ENCODE measurements at regions not wholly inside any gene's neighbourhood (a gene's known extent, or its start where the extent isn't known, plus 50 kb on each side); places are given as distances from the start of the nearest gene placed in this dataset.

DNA sequence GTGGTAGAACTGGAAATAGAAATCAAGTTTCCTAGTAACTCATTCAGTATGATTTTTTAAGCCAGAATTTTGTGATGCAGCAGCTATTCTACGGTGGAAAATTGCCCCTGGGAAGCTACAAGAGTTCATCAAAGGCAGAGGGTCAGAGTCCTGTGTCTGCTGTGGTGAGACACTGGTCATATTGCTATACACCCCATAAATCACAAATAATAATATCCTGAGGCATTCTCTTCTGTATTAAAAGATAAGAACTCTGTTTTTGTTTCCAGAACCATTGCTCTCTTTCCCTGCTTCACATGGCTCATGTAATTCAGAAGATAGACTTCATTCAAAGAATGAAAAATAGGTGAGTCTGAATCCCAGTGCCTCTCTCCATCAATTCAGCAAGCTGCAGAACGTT is 188.8 kb upstream of the NOCT start:
- ChIA-PET POLR2A (ENCODE audit: unreplicated experiment) (no interaction called here), CTCF (no interaction called here)
- Histone ChIP-seq H4K8ac (ENCODE audit: low read depth in 2 of 2, low read length in 2 of 2) (no peak overlapping the region), H3K9me3 (ENCODE audit: control insufficient read depth, insufficient read depth, low read length) (no peaks in the 10 kb centered on the region), H4K5ac (ENCODE audit: low read depth, low read length) (no peak overlapping the region), H3K79me1 (ENCODE audit: low read depth in 1 of 2, low read length in 2 of 2) (no peaks in the 10 kb centered on the region), H2BK5ac (ENCODE audit: low read depth, low read length, poor library complexity, severe bottlenecking) (no peak overlapping the region), H3K23ac (ENCODE audit: low read depth, low read length) (no peak overlapping the region), H2AK9ac (replicated peaks; ENCODE audit: low read depth, low read length, poor library complexity) (no peak overlapping the region), H3K4me2 (ENCODE audit: low read depth, low read length) (no peak overlapping the region), H2AK5ac (ENCODE audit: low read depth, low read length) (no peak overlapping the region), H3K9ac (ENCODE audit: low read depth, low read length) (no peak overlapping the region), H4K91ac (ENCODE audit: insufficient read depth, low read depth, low read length) (no peak overlapping the region), H4K20me1 (ENCODE audit: insufficient read depth, low read length) (no peaks in the 10 kb centered on the region), H2BK120ac (ENCODE audit: low read depth, low read length) (no peak overlapping the region), H3K4me1 (ENCODE audit: control insufficient read depth, insufficient read depth, low read length) (no peaks in the 10 kb centered on the region), H2AFZ (replicated peaks; ENCODE audit: low read length, poor library complexity) (no peak overlapping the region), H2BK15ac (ENCODE audit: low read depth, low read length) (no peak overlapping the region), H3K4me3 (ENCODE audit: insufficient read depth, low read depth, low read length) (no peak overlapping the region), H3K27ac (ENCODE audit: insufficient read depth, low read length) (no peak overlapping the region), H3K4ac (ENCODE audit: low read depth, low read length) (no peak overlapping the region), H3K18ac (ENCODE audit: low read depth, low read length) (no peak overlapping the region), H3K14ac (replicated peaks; ENCODE audit: low read depth, low read length) (no peak overlapping the region), H3K27me3 (ENCODE audit: control insufficient read depth, insufficient read depth, low read length) (peaks cover 1% of the 10 kb centered on the region; the same call in 1 of the 2 replicates), H3K9me1 (ENCODE audit: insufficient read depth, low read length) (no peaks in the 10 kb centered on the region), H2BK20ac (ENCODE audit: low read depth, low read length) (no peak overlapping the region), H3K36me3 (ENCODE audit: control insufficient read depth, insufficient read depth, low read length) (no peaks in the 10 kb centered on the region), H3K56ac (ENCODE audit: extremely low read depth, insufficient read depth, low read length) (no peak overlapping the region)
- in situ Hi-C loops (cut with MboI; ENCODE audit: low sequenced_read_pairs) (no loop called here), intact Hi-C loops (cut with micrococcal nuclease) (no loop called here), dilution Hi-C loops (cut with HindIII; ENCODE audit: low sequenced_read_pairs, unreplicated experiment) (no loop called here)
- no peak for DNase-seq
- TF ChIP-seq RCOR1 (IDR thresholded peaks at IDR 0.05; ENCODE audit: insufficient replicate concordance, low read length): no peak
- TF ChIP-seq BHLHE40 (IDR thresholded peaks at IDR 0.05; ENCODE audit: low read depth, low read length): no peak
- TF ChIP-seq FOS (IDR thresholded peaks at IDR 0.05; ENCODE audit: low read depth, low read length): no peak
- no peak for TF ChIP-seq NFE2L2 (IDR thresholded peaks at IDR 0.05; ENCODE audit: low read depth, low read length)
- no peak for TF ChIP-seq RFX5 (IDR thresholded peaks at IDR 0.05; ENCODE audit: low read depth, low read length)
- TF ChIP-seq, protein P1, sequence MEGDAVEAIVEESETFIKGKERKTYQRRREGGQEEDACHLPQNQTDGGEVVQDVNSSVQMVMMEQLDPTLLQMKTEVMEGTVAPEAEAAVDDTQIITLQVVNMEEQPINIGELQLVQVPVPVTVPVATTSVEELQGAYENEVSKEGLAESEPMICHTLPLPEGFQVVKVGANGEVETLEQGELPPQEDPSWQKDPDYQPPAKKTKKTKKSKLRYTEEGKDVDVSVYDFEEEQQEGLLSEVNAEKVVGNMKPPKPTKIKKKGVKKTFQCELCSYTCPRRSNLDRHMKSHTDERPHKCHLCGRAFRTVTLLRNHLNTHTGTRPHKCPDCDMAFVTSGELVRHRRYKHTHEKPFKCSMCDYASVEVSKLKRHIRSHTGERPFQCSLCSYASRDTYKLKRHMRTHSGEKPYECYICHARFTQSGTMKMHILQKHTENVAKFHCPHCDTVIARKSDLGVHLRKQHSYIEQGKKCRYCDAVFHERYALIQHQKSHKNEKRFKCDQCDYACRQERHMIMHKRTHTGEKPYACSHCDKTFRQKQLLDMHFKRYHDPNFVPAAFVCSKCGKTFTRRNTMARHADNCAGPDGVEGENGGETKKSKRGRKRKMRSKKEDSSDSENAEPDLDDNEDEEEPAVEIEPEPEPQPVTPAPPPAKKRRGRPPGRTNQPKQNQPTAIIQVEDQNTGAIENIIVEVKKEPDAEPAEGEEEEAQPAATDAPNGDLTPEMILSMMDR (conservative IDR thresholded peaks at IDR 0.05; ENCODE audit: low read depth, low read length): no peak
- no peak for TF ChIP-seq MXI1 (IDR thresholded peaks at IDR 0.05; ENCODE audit: borderline replicate concordance, low read depth, low read length)
- TF ChIP-seq, protein P2, sequence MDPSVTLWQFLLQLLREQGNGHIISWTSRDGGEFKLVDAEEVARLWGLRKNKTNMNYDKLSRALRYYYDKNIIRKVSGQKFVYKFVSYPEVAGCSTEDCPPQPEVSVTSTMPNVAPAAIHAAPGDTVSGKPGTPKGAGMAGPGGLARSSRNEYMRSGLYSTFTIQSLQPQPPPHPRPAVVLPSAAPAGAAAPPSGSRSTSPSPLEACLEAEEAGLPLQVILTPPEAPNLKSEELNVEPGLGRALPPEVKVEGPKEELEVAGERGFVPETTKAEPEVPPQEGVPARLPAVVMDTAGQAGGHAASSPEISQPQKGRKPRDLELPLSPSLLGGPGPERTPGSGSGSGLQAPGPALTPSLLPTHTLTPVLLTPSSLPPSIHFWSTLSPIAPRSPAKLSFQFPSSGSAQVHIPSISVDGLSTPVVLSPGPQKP (IDR thresholded peaks at IDR 0.05; ENCODE audit: borderline replicate concordance, low read depth, low read length): no peak
- TF ChIP-seq MAFK (IDR thresholded peaks at IDR 0.05; ENCODE audit: low read depth, low read length): no peak
- no peak for TF ChIP-seq SMC3 (IDR thresholded peaks at IDR 0.05; ENCODE audit: low read depth, low read length)
- TF ChIP-seq CEBPB (IDR thresholded peaks at IDR 0.05; ENCODE audit: low read depth, low read length): no peak
- no peak for TF ChIP-seq CHD1 (IDR thresholded peaks at IDR 0.05; ENCODE audit: low read depth, low read length)
- TF ChIP-seq, protein P3, sequence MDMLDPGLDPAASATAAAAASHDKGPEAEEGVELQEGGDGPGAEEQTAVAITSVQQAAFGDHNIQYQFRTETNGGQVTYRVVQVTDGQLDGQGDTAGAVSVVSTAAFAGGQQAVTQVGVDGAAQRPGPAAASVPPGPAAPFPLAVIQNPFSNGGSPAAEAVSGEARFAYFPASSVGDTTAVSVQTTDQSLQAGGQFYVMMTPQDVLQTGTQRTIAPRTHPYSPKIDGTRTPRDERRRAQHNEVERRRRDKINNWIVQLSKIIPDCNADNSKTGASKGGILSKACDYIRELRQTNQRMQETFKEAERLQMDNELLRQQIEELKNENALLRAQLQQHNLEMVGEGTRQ (IDR thresholded peaks at IDR 0.05; ENCODE audit: low read depth, low read length): no peak
- no peak for TF ChIP-seq MAZ (IDR thresholded peaks at IDR 0.05; ENCODE audit: borderline replicate concordance, low read depth, low read length)
- TF ChIP-seq RAD21 (IDR thresholded peaks at IDR 0.05; ENCODE audit: low read length): no peak
- TF ChIP-seq POLR2A (IDR thresholded peaks at IDR 0.05; ENCODE audit: low read depth, low read length): no peak
- no TSS peak for BruUV-seq (replicated peaks)
- WGBS, 2 experiments (ENCODE audit: extremely low coverage in 2 of 2, insufficient read length in 1 of 2): no CpG with 5 or more reads among the region's 2 CpGs
- ATAC-seq (ENCODE audit: low read depth): no peak
